ENCODE measurements at regions not wholly inside any gene's neighbourhood (a gene's known extent, or its start where the extent isn't known, plus 50 kb on each side); places are given as distances from the start of the nearest gene placed in this dataset.

DNA sequence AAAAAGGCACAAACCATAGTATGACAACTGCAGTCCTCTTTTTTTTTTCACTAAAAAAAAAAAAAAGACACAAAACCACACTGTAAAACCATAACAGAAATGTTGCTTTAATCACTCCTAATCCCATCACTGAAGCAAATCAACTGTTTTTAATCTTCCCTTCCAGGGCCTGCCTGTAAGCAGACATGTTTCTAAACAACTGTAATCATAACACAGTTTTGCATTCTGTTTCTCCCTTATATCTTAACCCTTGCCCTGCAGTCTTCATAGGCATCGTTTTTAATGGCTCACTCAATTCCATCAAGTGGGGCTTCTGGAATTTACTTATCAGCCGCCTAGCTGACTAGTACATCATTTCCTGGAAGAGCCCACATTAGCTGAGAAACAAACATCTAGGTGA is 111.0 kb upstream of the SLC25A48 start:
- TF ChIP-seq, protein P1, sequence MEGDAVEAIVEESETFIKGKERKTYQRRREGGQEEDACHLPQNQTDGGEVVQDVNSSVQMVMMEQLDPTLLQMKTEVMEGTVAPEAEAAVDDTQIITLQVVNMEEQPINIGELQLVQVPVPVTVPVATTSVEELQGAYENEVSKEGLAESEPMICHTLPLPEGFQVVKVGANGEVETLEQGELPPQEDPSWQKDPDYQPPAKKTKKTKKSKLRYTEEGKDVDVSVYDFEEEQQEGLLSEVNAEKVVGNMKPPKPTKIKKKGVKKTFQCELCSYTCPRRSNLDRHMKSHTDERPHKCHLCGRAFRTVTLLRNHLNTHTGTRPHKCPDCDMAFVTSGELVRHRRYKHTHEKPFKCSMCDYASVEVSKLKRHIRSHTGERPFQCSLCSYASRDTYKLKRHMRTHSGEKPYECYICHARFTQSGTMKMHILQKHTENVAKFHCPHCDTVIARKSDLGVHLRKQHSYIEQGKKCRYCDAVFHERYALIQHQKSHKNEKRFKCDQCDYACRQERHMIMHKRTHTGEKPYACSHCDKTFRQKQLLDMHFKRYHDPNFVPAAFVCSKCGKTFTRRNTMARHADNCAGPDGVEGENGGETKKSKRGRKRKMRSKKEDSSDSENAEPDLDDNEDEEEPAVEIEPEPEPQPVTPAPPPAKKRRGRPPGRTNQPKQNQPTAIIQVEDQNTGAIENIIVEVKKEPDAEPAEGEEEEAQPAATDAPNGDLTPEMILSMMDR (IDR thresholded peaks at IDR 0.05; ENCODE audit: borderline replicate concordance, extremely low read depth, low read length, poor library complexity, severe bottlenecking), result no peak
- no peak for TF ChIP-seq EZH2 (IDR thresholded peaks at IDR 0.05; ENCODE audit: borderline replicate concordance, low read depth, low read length, severe bottlenecking)

All from DND-41 (cell line).